Loucy (cell line): ENCODE measurements at regions not wholly inside any gene's neighbourhood (a gene's known extent, or its start where the extent isn't known, plus 50 kb on each side); places are given as distances from the start of the nearest gene placed in this dataset.

Experiments
- EZH2phosphoT487 ChIP-seq: fragments of 200-600 bp; IDR thresholded peaks from 2 replicates; pipeline ENCODE4 v1.6.1; 2018; ENCODE audit warnings: antibody characterized with exemption, mild to moderate bottlenecking, moderate library complexity, borderline replicate concordance
- TF ChIP-seq, protein P1 (sequence below): fragments of 200-600 bp; sonication (generic); conservative IDR thresholded peaks from 2 replicates; pipeline ENCODE4 v1.5.1; 2014; ENCODE audit warnings: mild to moderate bottlenecking, antibody characterized with exemption, low read length

DNA sequence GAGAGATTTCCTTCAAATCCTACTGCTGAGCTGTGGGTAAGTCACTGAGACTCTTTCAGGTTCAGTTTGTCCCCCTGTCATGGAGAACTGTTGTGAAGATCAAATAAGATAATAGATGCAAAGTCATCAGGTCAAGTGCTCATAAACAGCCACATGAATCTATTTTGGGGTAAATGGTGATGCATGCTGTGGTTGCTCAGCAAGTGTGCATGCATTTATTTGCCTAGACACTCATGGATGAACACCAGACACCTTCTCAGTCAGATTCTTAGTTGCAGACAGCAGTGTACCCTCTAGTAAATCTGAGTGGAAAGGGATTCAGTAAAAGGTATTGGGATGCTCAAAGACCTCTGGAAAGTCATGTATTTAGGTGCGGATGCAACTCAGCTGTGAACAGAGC lies 168.0 kb upstream of the FOXA2 start:
- TF ChIP-seq, protein P1, sequence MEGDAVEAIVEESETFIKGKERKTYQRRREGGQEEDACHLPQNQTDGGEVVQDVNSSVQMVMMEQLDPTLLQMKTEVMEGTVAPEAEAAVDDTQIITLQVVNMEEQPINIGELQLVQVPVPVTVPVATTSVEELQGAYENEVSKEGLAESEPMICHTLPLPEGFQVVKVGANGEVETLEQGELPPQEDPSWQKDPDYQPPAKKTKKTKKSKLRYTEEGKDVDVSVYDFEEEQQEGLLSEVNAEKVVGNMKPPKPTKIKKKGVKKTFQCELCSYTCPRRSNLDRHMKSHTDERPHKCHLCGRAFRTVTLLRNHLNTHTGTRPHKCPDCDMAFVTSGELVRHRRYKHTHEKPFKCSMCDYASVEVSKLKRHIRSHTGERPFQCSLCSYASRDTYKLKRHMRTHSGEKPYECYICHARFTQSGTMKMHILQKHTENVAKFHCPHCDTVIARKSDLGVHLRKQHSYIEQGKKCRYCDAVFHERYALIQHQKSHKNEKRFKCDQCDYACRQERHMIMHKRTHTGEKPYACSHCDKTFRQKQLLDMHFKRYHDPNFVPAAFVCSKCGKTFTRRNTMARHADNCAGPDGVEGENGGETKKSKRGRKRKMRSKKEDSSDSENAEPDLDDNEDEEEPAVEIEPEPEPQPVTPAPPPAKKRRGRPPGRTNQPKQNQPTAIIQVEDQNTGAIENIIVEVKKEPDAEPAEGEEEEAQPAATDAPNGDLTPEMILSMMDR, result no peak
- TF ChIP-seq EZH2phosphoT487, result no peak
